ENCODE measurements at regions not wholly inside any gene's neighbourhood (a gene's known extent, or its start where the extent isn't known, plus 50 kb on each side); places are given as distances from the start of the nearest gene placed in this dataset.

DNA sequence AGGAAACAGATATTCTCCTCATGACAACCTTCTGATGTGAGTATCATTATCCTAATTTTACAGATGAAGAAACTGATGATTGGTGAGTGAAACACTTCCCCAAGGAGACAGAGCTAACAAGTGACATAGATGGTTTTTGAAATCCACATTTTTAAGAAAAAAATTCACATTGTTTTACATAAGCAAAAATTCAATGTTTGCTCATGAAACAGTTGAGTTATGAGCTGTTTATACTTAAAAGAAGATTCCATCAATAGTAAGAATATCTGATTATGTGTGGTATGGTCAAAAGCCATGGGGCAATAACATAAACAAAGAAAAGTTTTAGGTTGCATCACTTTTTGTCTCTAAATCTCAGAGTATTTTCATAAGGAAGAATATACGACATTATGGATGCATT is 167.9 kb upstream of the PAPPA start:
- H3K36me3 ChIP-seq (ENCODE audit: control insufficient read depth in 1 of 2, insufficient read depth in 2 of 2, low read length in 2 of 2): no peaks in the 10 kb centered on the region
- no peaks in the 10 kb centered on the region for H3K27me3 ChIP-seq (ENCODE audit: control insufficient read depth in 1 of 2, insufficient read depth in 2 of 2, low read length in 2 of 2)
- no peak overlapping the region for H3K4me3 ChIP-seq (ENCODE audit: low read depth in 1 of 2, low read length in 2 of 2)
- H3K27ac ChIP-seq (ENCODE audit: low read depth, low read length): no peak overlapping the region
- no peaks in the 10 kb centered on the region for H3K4me1 ChIP-seq (ENCODE audit: control insufficient read depth in 1 of 2, insufficient read depth in 2 of 2, low read length in 2 of 2)
- no peak overlapping the region for H3K9ac ChIP-seq (ENCODE audit: low read depth in 1 of 2, low read length in 2 of 2)
- H3K9me3 ChIP-seq (ENCODE audit: control insufficient read depth in 1 of 2, low read length in 2 of 2): no peaks in the 10 kb centered on the region

DNA sequence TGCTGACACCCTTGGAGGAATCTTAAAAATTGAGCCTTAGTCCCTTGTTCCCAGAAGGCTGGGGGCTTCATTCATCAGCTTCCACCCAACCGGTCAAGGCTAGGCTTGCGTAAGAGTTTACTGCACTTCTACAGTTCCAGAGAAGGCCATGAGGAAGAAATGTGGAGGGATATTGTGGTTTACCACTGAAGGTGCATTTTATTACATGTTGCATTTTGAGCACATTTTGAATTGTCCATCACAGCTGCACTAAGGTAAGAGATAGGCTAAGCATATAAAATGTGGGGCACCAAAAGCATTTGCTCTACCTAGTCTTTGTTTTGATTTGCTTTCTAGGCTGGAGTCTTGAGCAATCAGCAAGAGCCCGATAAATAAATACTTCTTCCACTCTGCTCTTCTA is 167.1 kb upstream of the PAPPA start:
- no peaks in the 10 kb centered on the region for H3K9me3 ChIP-seq (ENCODE audit: control insufficient read depth in 1 of 2, low read length in 2 of 2)
- H3K9ac ChIP-seq (ENCODE audit: low read depth in 1 of 2, low read length in 2 of 2): no peak overlapping the region
- no peaks in the 10 kb centered on the region for H3K27me3 ChIP-seq (ENCODE audit: control insufficient read depth in 1 of 2, insufficient read depth in 2 of 2, low read length in 2 of 2)

DNA sequence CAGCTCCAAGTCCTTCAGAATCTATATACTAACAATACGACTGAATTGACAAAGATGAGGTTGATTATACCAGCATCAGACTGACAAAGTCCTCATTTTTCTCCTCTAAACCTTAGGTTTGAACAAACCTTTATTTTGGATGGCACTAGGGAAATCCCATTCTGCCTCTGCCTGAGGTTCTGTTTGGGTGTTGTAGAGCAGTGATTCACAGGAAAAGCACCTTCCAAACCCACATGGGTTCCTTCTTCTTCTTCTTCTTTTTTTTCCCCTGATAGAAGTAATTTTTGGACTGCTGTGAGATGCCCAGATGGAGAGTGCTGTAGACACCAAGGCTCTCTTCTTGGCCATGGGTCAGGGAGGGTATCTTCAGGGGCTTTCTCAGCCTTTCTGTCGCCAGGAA is 164.9 kb upstream of the PAPPA start:
- no peaks in the 10 kb centered on the region for H3K36me3 ChIP-seq (ENCODE audit: control insufficient read depth in 1 of 2, insufficient read depth in 2 of 2, low read length in 2 of 2)
- no peak overlapping the region for H3K27ac ChIP-seq (ENCODE audit: low read depth, low read length)
- no peak overlapping the region for H3K9ac ChIP-seq (ENCODE audit: low read depth in 1 of 2, low read length in 2 of 2)
- no peaks in the 10 kb centered on the region for H3K4me1 ChIP-seq (ENCODE audit: control insufficient read depth in 1 of 2, insufficient read depth in 2 of 2, low read length in 2 of 2)
- H3K9me3 ChIP-seq (ENCODE audit: control insufficient read depth in 1 of 2, low read length in 2 of 2): no peaks in the 10 kb centered on the region
- no peak overlapping the region for H3K4me3 ChIP-seq (ENCODE audit: low read depth in 1 of 2, low read length in 2 of 2)
- no peaks in the 10 kb centered on the region for H3K27me3 ChIP-seq (ENCODE audit: control insufficient read depth in 1 of 2, insufficient read depth in 2 of 2, low read length in 2 of 2)

More for the DNA sequence above, 167.1 kb upstream of the PAPPA start:
- Histone ChIP-seq H3K36me3 (ENCODE audit: control insufficient read depth in 1 of 2, insufficient read depth in 2 of 2, low read length in 2 of 2) (no peaks in the 10 kb centered on the region), H3K4me3 (ENCODE audit: low read depth in 1 of 2, low read length in 2 of 2) (no peak overlapping the region), H3K27ac (ENCODE audit: low read depth, low read length) (no peak overlapping the region), H3K4me1 (ENCODE audit: control insufficient read depth in 1 of 2, insufficient read depth in 2 of 2, low read length in 2 of 2) (no peaks in the 10 kb centered on the region)

DNA sequence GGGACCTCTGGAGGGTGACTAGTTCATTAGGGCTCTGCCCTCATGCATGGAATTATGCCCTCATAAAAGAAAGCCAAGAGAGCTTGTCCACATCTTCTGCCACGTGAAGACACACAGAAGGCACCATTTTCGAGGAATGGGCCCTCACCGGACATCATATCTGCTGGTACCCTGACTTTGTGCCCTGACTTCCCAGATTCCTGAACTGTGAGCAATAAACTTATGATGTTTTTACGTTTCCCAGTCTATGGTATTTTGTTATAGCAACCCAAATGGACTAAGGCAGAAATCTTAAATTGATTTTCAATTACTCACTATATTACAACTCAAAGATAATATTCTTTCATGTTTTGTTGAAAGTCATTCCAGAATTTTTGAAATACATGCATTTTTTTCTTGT is 163.8 kb upstream of the PAPPA start:
- no peaks in the 10 kb centered on the region for H3K36me3 ChIP-seq (ENCODE audit: control insufficient read depth in 1 of 2, insufficient read depth in 2 of 2, low read length in 2 of 2)
- no peaks in the 10 kb centered on the region for H3K9me3 ChIP-seq (ENCODE audit: control insufficient read depth in 1 of 2, low read length in 2 of 2)
- H3K27ac ChIP-seq (ENCODE audit: low read depth, low read length): no peak overlapping the region
- no peak overlapping the region for H3K4me3 ChIP-seq (ENCODE audit: low read depth in 1 of 2, low read length in 2 of 2)
- no peaks in the 10 kb centered on the region for H3K4me1 ChIP-seq (ENCODE audit: control insufficient read depth in 1 of 2, insufficient read depth in 2 of 2, low read length in 2 of 2)
- no peaks in the 10 kb centered on the region for H3K27me3 ChIP-seq (ENCODE audit: control insufficient read depth in 1 of 2, insufficient read depth in 2 of 2, low read length in 2 of 2)
- H3K9ac ChIP-seq (ENCODE audit: low read depth in 1 of 2, low read length in 2 of 2): no peak overlapping the region

DNA sequence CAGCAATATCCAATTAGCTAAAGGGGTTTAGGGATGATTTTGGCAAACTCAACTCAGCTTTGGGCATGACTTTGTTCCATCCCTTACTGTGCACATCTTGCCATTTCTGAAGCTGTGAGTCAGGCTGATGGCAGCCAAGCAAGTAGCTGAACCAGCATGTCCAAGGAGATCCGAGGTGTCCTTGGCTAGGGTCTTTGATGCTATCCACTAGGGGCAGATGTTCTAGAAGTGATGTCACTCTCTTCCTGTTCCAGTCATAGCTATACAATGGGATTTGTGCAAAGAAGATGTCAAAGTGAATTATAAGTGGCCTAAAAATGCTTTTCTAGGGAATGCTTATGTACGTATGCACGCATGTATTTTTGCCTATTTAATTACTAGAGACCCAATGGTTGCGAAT is 160.8 kb upstream of the PAPPA start:
- no peaks in the 10 kb centered on the region for H3K36me3 ChIP-seq (ENCODE audit: control insufficient read depth in 1 of 2, insufficient read depth in 2 of 2, low read length in 2 of 2)
- no peaks in the 10 kb centered on the region for H3K9me3 ChIP-seq (ENCODE audit: control insufficient read depth in 1 of 2, low read length in 2 of 2)
- no peaks in the 10 kb centered on the region for H3K4me1 ChIP-seq (ENCODE audit: control insufficient read depth in 1 of 2, insufficient read depth in 2 of 2, low read length in 2 of 2)
- no peak overlapping the region for H3K27ac ChIP-seq (ENCODE audit: low read depth, low read length)
- H3K27me3 ChIP-seq (ENCODE audit: control insufficient read depth in 1 of 2, insufficient read depth in 2 of 2, low read length in 2 of 2): no peaks in the 10 kb centered on the region
- H3K4me3 ChIP-seq (ENCODE audit: low read depth in 1 of 2, low read length in 2 of 2): no peak overlapping the region
- no peak overlapping the region for H3K9ac ChIP-seq (ENCODE audit: low read depth in 1 of 2, low read length in 2 of 2)

DNA sequence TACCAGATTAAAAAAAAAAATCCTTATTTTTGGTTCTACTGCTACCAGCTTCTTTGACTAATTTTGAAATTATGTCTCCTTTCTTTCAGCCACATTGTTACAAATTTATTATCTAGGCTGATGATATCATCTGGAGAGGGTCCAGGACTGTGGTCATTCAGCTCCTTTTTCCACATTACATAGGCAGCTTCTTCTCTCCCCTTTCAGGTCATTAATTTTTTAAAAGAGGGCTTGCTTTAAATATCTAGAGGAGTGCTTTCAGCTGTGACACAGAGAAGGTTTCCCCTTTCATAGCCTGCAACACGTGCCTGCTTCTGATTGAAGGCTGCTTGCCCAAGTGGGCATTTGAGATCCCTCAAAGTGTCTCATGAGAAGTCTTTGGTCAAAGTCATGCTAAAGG is 155.7 kb upstream of the PAPPA start:
- no peak overlapping the region for H3K27ac ChIP-seq (ENCODE audit: low read depth, low read length)
- H3K27me3 ChIP-seq (ENCODE audit: control insufficient read depth in 1 of 2, insufficient read depth in 2 of 2, low read length in 2 of 2): no peaks in the 10 kb centered on the region
- H3K4me3 ChIP-seq (ENCODE audit: low read depth in 1 of 2, low read length in 2 of 2): no peak overlapping the region
- H3K36me3 ChIP-seq (ENCODE audit: control insufficient read depth in 1 of 2, insufficient read depth in 2 of 2, low read length in 2 of 2): no peaks in the 10 kb centered on the region
- H3K9ac ChIP-seq (ENCODE audit: low read depth in 1 of 2, low read length in 2 of 2): no peak overlapping the region
- no peaks in the 10 kb centered on the region for H3K9me3 ChIP-seq (ENCODE audit: control insufficient read depth in 1 of 2, low read length in 2 of 2)
- no peaks in the 10 kb centered on the region for H3K4me1 ChIP-seq (ENCODE audit: control insufficient read depth in 1 of 2, insufficient read depth in 2 of 2, low read length in 2 of 2)

DNA sequence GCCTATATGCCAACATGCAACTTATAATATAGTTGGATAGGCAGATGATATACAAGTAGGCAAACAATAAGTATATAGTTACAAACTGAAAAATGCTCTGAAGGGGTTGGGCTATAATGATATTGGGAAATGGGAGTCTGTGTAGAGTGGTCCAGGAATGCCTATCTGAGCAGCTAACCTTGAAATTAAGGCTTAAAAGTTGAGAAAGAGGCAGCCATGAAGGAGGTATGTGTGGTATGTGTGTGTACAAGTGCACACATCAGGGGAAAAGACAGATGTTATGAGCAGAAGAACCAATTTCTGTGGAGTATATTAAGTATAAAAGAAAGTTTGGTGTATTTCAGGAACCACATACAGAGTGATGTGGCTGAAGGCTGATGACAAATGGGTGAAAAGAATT is 154.9 kb upstream of the PAPPA start:
- Histone ChIP-seq H3K9ac (ENCODE audit: low read depth in 1 of 2, low read length in 2 of 2) (no peak overlapping the region), H3K27me3 (ENCODE audit: control insufficient read depth in 1 of 2, insufficient read depth in 2 of 2, low read length in 2 of 2) (no peaks in the 10 kb centered on the region), H3K36me3 (ENCODE audit: control insufficient read depth in 1 of 2, insufficient read depth in 2 of 2, low read length in 2 of 2) (no peaks in the 10 kb centered on the region), H3K27ac (ENCODE audit: low read depth, low read length) (no peak overlapping the region), H3K9me3 (ENCODE audit: control insufficient read depth in 1 of 2, low read length in 2 of 2) (no peaks in the 10 kb centered on the region), H3K4me1 (ENCODE audit: control insufficient read depth in 1 of 2, insufficient read depth in 2 of 2, low read length in 2 of 2) (no peaks in the 10 kb centered on the region), H3K4me3 (ENCODE audit: low read depth in 1 of 2, low read length in 2 of 2) (no peak overlapping the region)

DNA sequence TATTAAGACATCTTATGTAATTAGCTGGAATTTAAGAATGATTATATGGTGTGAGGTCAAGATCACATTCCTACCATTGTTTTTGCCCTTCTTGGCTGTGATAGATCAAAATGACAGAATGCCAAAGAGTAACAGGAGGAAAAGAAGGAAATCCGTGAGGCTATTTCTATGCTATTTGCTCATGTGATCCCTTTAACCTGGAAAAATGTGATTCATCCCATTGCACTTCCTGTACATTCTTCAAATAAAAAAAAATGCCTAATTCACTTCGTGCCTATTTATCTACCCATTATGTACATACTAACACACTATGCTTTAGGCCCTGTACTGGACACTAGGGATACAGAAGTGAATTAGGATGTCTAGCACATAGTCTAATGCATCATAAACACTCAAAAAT is 154.1 kb upstream of the PAPPA start:
- Histone ChIP-seq H3K27ac (ENCODE audit: low read depth, low read length) (no peak overlapping the region), H3K27me3 (ENCODE audit: control insufficient read depth in 1 of 2, insufficient read depth in 2 of 2, low read length in 2 of 2) (no peaks in the 10 kb centered on the region), H3K9ac (ENCODE audit: low read depth in 1 of 2, low read length in 2 of 2) (no peak overlapping the region), H3K9me3 (ENCODE audit: control insufficient read depth in 1 of 2, low read length in 2 of 2) (no peaks in the 10 kb centered on the region), H3K4me3 (ENCODE audit: low read depth in 1 of 2, low read length in 2 of 2) (no peak overlapping the region), H3K4me1 (ENCODE audit: control insufficient read depth in 1 of 2, insufficient read depth in 2 of 2, low read length in 2 of 2) (no peaks in the 10 kb centered on the region), H3K36me3 (ENCODE audit: control insufficient read depth in 1 of 2, insufficient read depth in 2 of 2, low read length in 2 of 2) (no peaks in the 10 kb centered on the region)

DNA sequence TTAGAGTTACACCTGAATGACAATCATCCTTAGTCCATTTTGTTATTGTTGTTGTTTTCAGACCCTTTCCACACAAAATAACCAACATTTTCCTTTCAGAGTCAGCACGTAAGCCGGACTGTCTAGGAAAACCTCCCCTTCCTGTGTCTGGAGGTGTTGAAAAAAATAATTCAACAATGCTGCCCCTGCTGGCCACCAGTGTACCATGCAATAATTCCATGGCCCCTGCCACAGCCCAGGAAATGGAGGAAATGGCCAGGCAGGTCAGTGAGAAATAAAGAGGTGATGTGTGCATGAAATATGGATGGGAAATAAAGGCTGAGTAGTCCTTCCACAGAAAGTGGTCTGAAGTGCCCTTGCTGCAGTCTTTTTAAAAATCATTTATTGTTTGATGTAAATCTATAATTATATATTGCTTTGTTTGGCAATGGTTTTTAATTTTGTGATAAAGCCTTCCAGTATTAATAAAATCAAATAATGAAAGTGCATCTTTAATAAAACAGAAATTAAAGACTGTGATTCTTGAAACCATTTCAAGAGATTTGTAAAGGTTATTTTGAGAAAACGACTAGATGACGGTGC is 152.8 kb upstream of the PAPPA start:
- Histone ChIP-seq H3K27ac (ENCODE audit: low read depth, low read length) (no peak overlapping the region), H3K9me3 (ENCODE audit: control insufficient read depth in 1 of 2, low read length in 2 of 2) (no peaks in the 10 kb centered on the region), H3K27me3 (ENCODE audit: control insufficient read depth in 1 of 2, insufficient read depth in 2 of 2, low read length in 2 of 2) (no peaks in the 10 kb centered on the region), H3K9ac (ENCODE audit: low read depth in 1 of 2, low read length in 2 of 2) (no peak overlapping the region), H3K4me1 (ENCODE audit: control insufficient read depth in 1 of 2, insufficient read depth in 2 of 2, low read length in 2 of 2) (no peaks in the 10 kb centered on the region), H3K4me3 (ENCODE audit: low read depth in 1 of 2, low read length in 2 of 2) (no peak overlapping the region), H3K36me3 (ENCODE audit: control insufficient read depth in 1 of 2, insufficient read depth in 2 of 2, low read length in 2 of 2) (no peaks in the 10 kb centered on the region)

DNA sequence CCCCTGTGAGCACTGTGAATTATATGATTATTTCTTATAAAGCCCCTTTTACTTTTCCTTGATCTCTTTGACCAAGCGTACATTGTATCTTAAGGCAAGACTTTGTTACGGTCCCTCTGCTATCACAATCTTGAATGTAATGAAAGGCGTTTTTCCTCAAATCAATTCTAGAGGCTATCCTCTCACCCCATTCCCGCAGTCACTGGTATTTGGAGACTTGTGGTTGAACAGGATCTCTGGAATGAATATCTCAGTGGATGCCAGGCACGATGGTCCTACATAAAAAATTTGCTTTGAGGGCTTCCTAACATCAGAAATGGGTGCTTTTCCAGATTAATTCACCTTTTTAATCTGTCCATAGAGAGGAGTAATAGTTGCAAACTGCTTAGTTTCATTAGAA is 151.4 kb upstream of the PAPPA start:
- Histone ChIP-seq H3K9ac (ENCODE audit: low read depth in 1 of 2, low read length in 2 of 2) (no peak overlapping the region), H3K4me3 (ENCODE audit: low read depth in 1 of 2, low read length in 2 of 2) (no peak overlapping the region), H3K4me1 (ENCODE audit: control insufficient read depth in 1 of 2, insufficient read depth in 2 of 2, low read length in 2 of 2) (no peaks in the 10 kb centered on the region), H3K27me3 (ENCODE audit: control insufficient read depth in 1 of 2, insufficient read depth in 2 of 2, low read length in 2 of 2) (no peaks in the 10 kb centered on the region), H3K27ac (ENCODE audit: low read depth, low read length) (no peak overlapping the region), H3K36me3 (ENCODE audit: control insufficient read depth in 1 of 2, insufficient read depth in 2 of 2, low read length in 2 of 2) (no peaks in the 10 kb centered on the region), H3K9me3 (ENCODE audit: control insufficient read depth in 1 of 2, low read length in 2 of 2) (no peaks in the 10 kb centered on the region)

DNA sequence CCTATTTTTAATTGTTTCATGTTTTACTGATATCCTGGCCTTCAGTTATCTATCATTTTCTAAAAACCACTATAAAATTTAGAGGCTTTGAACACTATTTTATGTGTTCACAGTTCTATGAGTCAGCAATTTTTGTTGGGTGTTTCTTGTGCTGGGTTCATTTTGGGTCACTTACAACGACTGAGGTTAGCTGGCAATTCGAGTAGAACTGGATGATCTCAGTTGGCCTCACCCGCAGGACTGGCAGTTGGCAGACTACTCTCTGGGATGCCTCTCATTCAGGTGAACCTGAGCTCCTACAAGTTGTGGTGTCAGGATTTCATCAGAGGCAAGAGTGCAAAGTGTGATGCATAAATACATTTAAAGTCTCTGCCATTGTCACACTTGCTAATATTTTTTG is 151.0 kb upstream of the PAPPA start:
- Histone ChIP-seq H3K4me3 (ENCODE audit: low read depth in 1 of 2, low read length in 2 of 2) (no peak overlapping the region), H3K9ac (ENCODE audit: low read depth in 1 of 2, low read length in 2 of 2) (no peak overlapping the region), H3K27me3 (ENCODE audit: control insufficient read depth in 1 of 2, insufficient read depth in 2 of 2, low read length in 2 of 2) (no peaks in the 10 kb centered on the region), H3K27ac (ENCODE audit: low read depth, low read length) (no peak overlapping the region), H3K4me1 (ENCODE audit: control insufficient read depth in 1 of 2, insufficient read depth in 2 of 2, low read length in 2 of 2) (no peaks in the 10 kb centered on the region), H3K9me3 (ENCODE audit: control insufficient read depth in 1 of 2, low read length in 2 of 2) (no peaks in the 10 kb centered on the region), H3K36me3 (ENCODE audit: control insufficient read depth in 1 of 2, insufficient read depth in 2 of 2, low read length in 2 of 2) (no peaks in the 10 kb centered on the region)
